NT2/D1 (cell line): ENCODE measurements at regions not wholly inside any gene's neighbourhood (a gene's known extent, or its start where the extent isn't known, plus 50 kb on each side); places are given as distances from the start of the nearest gene placed in this dataset.
"Not testable (repeated sequence)": the region's sequence is repeated elsewhere in the genome, so short reads cannot be mapped to it uniquely, and the experiment has no call there.

Experiments
- DNase-seq: peaks from one replicate; pipeline ENCODE4 v3.0.0-alpha.2; 2011; ENCODE audit warnings: low read depth, low spot score
- H3K27me3 ChIP-seq: 2 replicates; pipeline ENCODE4 v1.6.0; 2011; ENCODE audit warnings: mild to moderate bottlenecking; ENCODE audit not compliant: insufficient read length, insufficient read depth
- H3K36me3 ChIP-seq: 2 replicates; pipeline ENCODE4 v1.6.1; 2011; ENCODE audit warnings: mild to moderate bottlenecking, low read length, mixed read lengths; ENCODE audit not compliant: insufficient read depth, insufficient read length
- H3K4me1 ChIP-seq: 2 replicates; pipeline ENCODE4 v1.5.1; 2011; ENCODE audit not compliant: insufficient read depth, insufficient read length
- H3K4me3 ChIP-seq: 2 replicates; pipeline ENCODE4 v1.5.1; 2011; ENCODE audit warnings: low read depth; ENCODE audit not compliant: insufficient read length
- H3K9ac ChIP-seq: 2 replicates; pipeline ENCODE4 v1.6.0; 2011; ENCODE audit warnings: low read depth; ENCODE audit not compliant: insufficient read length
- H3K9me3 ChIP-seq: 2 replicates; pipeline ENCODE4 v1.5.1; 2011; ENCODE audit warnings: mild to moderate bottlenecking, low read length; ENCODE audit not compliant: insufficient read depth
- SUZ12 ChIP-seq: IDR thresholded peaks from 2 replicates; pipeline ENCODE4 v1.6.1; 2011; ENCODE audit not compliant: insufficient read length, insufficient read depth; ENCODE audit errors: extremely low read depth
- YY1 ChIP-seq: IDR thresholded peaks from 2 replicates; pipeline ENCODE4 v1.6.1; 2011; ENCODE audit not compliant: insufficient read length, insufficient read depth
- ZNF274 ChIP-seq: IDR thresholded peaks from 2 replicates; pipeline ENCODE4 v1.6.1; 2011; ENCODE audit warnings: mild to moderate bottlenecking, low read depth, low read length

- DNase-seq = no peak
- Histone ChIP-seq H3K27me3 (peaks cover 11% of the 10 kb centered on the region), H3K36me3 (no peaks in the 10 kb centered on the region), H3K9ac (no peak overlapping the region), H3K4me3 (no peak overlapping the region), H3K4me1 (no peaks in the 10 kb centered on the region), H3K9me3 (no peaks in the 10 kb centered on the region)
- no peak for TF ChIP-seq YY1
- no peak for TF ChIP-seq ZNF274
- no peak for TF ChIP-seq SUZ12
These were observed 149.6 kb upstream of the MAMLD1 start for GRCh38 chrX:150213481-150214030.

- H3K4me3 ChIP-seq, H3K9me3 ChIP-seq, H3K4me1 ChIP-seq, DNase-seq, H3K36me3 ChIP-seq, H3K9ac ChIP-seq: not testable (repeated sequence)
- H3K27me3 ChIP-seq = peaks cover 20% of the 10 kb centered on the region
These were observed 147.1 kb upstream of the MAMLD1 start for GRCh38 chrX:150216000-150216399.

- TF ChIP-seq SUZ12 (no peak), ZNF274 (no peak), YY1 (no peak)
- H3K4me3 ChIP-seq = no peak overlapping the region
- H3K36me3 ChIP-seq = no peaks in the 10 kb centered on the region
- no peaks in the 10 kb centered on the region for H3K4me1 ChIP-seq
- DNase-seq = no peak
- no peak overlapping the region for H3K9ac ChIP-seq
- peaks cover 27% of the 10 kb centered on the region for H3K27me3 ChIP-seq
- H3K9me3 ChIP-seq = no peaks in the 10 kb centered on the region
These were observed 146.4 kb upstream of the MAMLD1 start for GRCh38 chrX:150216716-150217115.

- H3K36me3 ChIP-seq = no peaks in the 10 kb centered on the region
- no peak overlapping the region for H3K4me3 ChIP-seq
- H3K27me3 ChIP-seq = peaks cover 32% of the 10 kb centered on the region
- TF ChIP-seq ZNF274 (no peak), YY1 (no peak), SUZ12 (no peak)
- no peaks in the 10 kb centered on the region for H3K4me1 ChIP-seq
- DNase-seq = no peak
- no peaks in the 10 kb centered on the region for H3K9me3 ChIP-seq
- H3K9ac ChIP-seq = no peak overlapping the region
These were observed 145.5 kb upstream of the MAMLD1 start for GRCh38 chrX:150217609-150218008.

GRCh38 chrX:150219374-150220185 is 143.5 kb upstream of the MAMLD1 start:
- Histone ChIP-seq H3K27me3 (peaks cover 50% of the 10 kb centered on the region), H3K9ac (no peak overlapping the region), H3K4me1 (no peaks in the 10 kb centered on the region), H3K9me3 (no peaks in the 10 kb centered on the region), H3K36me3 (no peaks in the 10 kb centered on the region), H3K4me3 (no peak overlapping the region)
- TF ChIP-seq ZNF274 (no peak), YY1 (no peak)
- DNase-seq = no peak

- H3K36me3 ChIP-seq = no peaks in the 10 kb centered on the region
- no peak overlapping the region for H3K9ac ChIP-seq
- peaks cover 66% of the 10 kb centered on the region for H3K27me3 ChIP-seq
- no peaks in the 10 kb centered on the region for H3K9me3 ChIP-seq
- no peak for DNase-seq
- H3K4me3 ChIP-seq = no peak overlapping the region
- H3K4me1 ChIP-seq = no peaks in the 10 kb centered on the region
- no peak for TF ChIP-seq ZNF274
- no peak for TF ChIP-seq SUZ12
- TF ChIP-seq YY1 = no peak
These were observed 139.7 kb upstream of the MAMLD1 start for GRCh38 chrX:150223176-150224015.

- Histone ChIP-seq H3K4me3 (no peak overlapping the region), H3K36me3 (no peaks in the 10 kb centered on the region), H3K9ac (no peak overlapping the region), H3K4me1 (no peaks in the 10 kb centered on the region), H3K27me3 (peaks cover 75% of the 10 kb centered on the region), H3K9me3 (no peaks in the 10 kb centered on the region)
- DNase-seq = no peak
- TF ChIP-seq SUZ12 = no peak
- no peak for TF ChIP-seq YY1
- no peak for TF ChIP-seq ZNF274
These were observed 138.4 kb upstream of the MAMLD1 start for GRCh38 chrX:150224676-150225075.
